HepG2 (cell line): ENCODE measurements at regions not wholly inside any gene's neighbourhood (a gene's known extent, or its start where the extent isn't known, plus 50 kb on each side); places are given as distances from the start of the nearest gene placed in this dataset.

ENCODE experiments used
- DPF2 ChIP-seq: sonication (generic); formaldehyde crosslinking; IDR thresholded peaks from 2 replicates; pipeline ENCODE4 v1.4.0; 2020; ENCODE audit warnings: mild to moderate bottlenecking, low read depth, missing genetic modification reagents, borderline replicate concordance
- FLYWCH1 ChIP-seq: sonication (generic); formaldehyde crosslinking; IDR thresholded peaks from 2 replicates; pipeline ENCODE4 v1.8.1; 2023; ENCODE audit warnings: mild to moderate bottlenecking, missing genetic modification reagents
- GATAD1 ChIP-seq: IDR thresholded peaks from 2 replicates; pipeline ENCODE4 v1.6.1; 2016; ENCODE audit warnings: missing genetic modification reagents, missing compliant biosample characterization
- IRF2 ChIP-seq: IDR thresholded peaks from 2 replicates; pipeline ENCODE4 v1.6.1; 2018; ENCODE audit warnings: missing genetic modification reagents, missing compliant biosample characterization
- KDM6A ChIP-seq: IDR thresholded peaks from 2 replicates; pipeline ENCODE4 v1.6.1; 2016; ENCODE audit warnings: low read depth
- TOPORS ChIP-seq: sonication (generic); formaldehyde crosslinking; IDR thresholded peaks from 2 replicates; pipeline ENCODE4 v1.8.0; 2023; ENCODE audit warnings: mild to moderate bottlenecking, missing genetic modification reagents
- XRCC5 ChIP-seq: fragments of 200-400 bp; formaldehyde crosslinking; optimal IDR thresholded peaks from 2 replicates; pipeline ENCODE3; 2017; ENCODE audit warnings: mild to moderate bottlenecking, low read length
- ZMYM3 ChIP-seq: sonication (generic); formaldehyde crosslinking; IDR thresholded peaks from 2 replicates; pipeline ENCODE4 v1.5.1; 2020; ENCODE audit warnings: mild to moderate bottlenecking, missing genetic modification reagents
- ZNF446 ChIP-seq: sonication (generic); formaldehyde crosslinking; IDR thresholded peaks from 2 replicates; pipeline ENCODE4 v1.5.0; 2020; ENCODE audit warnings: mild to moderate bottlenecking, missing genetic modification reagents
- TF ChIP-seq, protein P1 (sequence below): sonication (generic); formaldehyde crosslinking; IDR thresholded peaks from 2 replicates; pipeline ENCODE4 v1.4.0; 2020; ENCODE audit warnings: mild to moderate bottlenecking, missing genetic modification reagents, borderline replicate concordance
- TF ChIP-seq, protein P2 (sequence below): IDR thresholded peaks from 2 replicates; pipeline ENCODE4 v1.6.1; 2016; ENCODE audit warnings: missing biosample characterization, missing genetic modification reagents, low read depth
- TF ChIP-seq, protein P3 (sequence below): sonication (generic); formaldehyde crosslinking; IDR thresholded peaks from 2 replicates; pipeline ENCODE4 v1.4.0; 2020; ENCODE audit warnings: missing genetic modification reagents, borderline replicate concordance
- TF ChIP-seq, protein P4 (sequence below): sonication (generic); IDR thresholded peaks from 2 replicates; pipeline ENCODE4 v1.6.1; 2016; ENCODE audit warnings: low read depth, borderline replicate concordance
- TF ChIP-seq, protein P5 (sequence below): sonication (generic); formaldehyde crosslinking; IDR thresholded peaks from 2 replicates; pipeline ENCODE4 v1.4.0; 2020; ENCODE audit warnings: missing genetic modification reagents
- TF ChIP-seq, protein P6 (sequence below): IDR thresholded peaks from 2 replicates; pipeline ENCODE4 v1.6.1; 2012; ENCODE audit warnings: low read depth, low read length, improper control_type of control experiment

DNA sequence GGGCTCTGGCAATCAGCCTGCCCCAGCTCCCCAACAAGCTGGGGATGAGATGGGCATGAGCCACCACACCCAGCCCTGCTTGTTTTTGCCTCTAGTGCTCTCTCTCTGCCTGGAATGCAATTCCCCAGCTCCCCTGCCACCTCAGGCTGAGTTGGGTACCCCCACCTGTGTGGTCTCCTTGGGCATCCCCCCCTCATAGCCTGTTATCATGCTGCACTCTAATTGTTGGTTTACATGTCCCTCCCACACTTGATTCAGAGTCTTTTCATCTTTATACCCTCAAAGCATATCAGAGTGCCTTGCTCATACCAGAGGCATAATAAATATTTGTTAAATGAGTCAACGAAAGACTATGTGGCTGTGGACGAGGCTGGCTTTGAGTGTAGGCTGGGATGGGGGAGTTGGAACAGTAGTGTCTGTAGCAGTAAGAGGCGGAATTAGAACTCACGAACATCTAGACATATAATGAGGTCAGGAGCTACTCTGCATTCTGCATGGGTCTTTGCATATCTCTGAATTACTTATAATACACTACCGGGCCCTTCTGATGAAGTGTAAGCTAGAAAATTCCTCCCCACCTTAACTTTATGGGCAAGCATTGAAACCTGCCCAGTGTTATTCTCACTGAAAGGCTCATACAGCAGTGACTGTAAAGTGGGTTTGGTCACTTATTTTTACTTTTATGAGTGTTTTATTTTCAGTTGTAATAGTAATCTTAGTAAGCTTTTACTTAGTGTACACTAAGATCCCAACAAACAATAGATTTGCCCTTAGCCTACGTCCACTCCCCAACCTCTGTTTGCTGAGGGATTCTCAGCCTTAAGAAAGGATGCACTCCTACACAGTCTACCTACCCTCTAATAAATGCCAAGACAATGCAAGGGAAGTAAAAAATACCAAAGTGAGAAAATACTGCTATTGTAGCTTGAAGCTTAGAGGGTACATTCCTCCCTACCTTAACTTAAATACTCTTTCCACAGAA, 58.7 kb downstream of the EDN1 start (continued):
- TF ChIP-seq, protein P1, sequence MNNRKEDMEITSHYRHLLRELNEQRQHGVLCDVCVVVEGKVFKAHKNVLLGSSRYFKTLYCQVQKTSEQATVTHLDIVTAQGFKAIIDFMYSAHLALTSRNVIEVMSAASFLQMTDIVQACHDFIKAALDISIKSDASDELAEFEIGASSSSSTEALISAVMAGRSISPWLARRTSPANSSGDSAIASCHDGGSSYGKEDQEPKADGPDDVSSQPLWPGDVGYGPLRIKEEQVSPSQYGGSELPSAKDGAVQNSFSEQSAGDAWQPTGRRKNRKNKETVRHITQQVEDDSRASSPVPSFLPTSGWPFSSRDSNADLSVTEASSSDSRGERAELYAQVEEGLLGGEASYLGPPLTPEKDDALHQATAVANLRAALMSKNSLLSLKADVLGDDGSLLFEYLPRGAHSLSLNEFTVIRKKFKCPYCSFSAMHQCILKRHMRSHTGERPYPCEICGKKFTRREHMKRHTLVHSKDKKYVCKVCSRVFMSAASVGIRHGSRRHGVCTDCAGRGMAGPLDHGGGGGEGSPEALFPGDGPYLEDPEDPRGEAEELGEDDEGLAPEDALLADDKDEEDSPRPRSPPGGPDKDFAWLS (CRISPR knock-in tag) = no peak
- TF ChIP-seq DPF2 (CRISPR knock-in tag) (peak; percentile 93), FLYWCH1 (no peak), IRF2 (CRISPR knock-in tag) (0 out of 2 replicates have a peak, but pooled peaks have one; percentile 44), XRCC5 (peak; percentile 19), TOPORS (no peak), ZNF446 (CRISPR knock-in tag) (no peak), KDM6A (CRISPR knock-in tag) (0 out of 2 replicates have a peak, but pooled peaks have one; percentile 21), ZMYM3 (CRISPR knock-in tag) (0 out of 2 replicates have a peak, but pooled peaks have one; percentile 29), GATAD1 (CRISPR knock-in tag) (peak; percentile 46; the same call in 1 of the 2 replicates)
- TF ChIP-seq, protein P2, sequence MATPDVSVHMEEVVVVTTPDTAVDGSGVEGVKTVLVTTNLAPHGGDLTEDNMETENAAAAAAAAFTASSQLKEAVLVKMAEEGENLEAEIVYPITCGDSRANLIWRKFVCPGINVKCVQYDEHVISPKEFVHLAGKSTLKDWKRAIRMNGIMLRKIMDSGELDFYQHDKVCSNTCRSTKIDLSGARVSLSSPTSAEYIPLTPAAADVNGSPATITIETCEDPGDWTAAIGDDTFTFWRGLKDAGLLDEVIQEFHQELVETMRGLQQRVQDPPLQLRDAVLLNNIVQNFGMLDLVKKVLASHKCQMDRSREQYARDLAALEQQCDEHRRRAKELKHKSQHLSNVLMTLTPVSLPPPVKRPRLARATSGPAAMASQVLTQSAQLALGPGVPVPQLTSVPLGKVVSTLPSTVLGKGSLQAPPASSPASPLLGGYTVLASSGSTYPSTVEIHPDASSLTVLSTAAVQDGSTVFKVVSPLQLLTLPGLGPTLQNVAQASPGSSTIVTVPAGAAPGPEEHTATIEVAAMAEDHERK (CRISPR knock-in tag) = no peak
- TF ChIP-seq, protein P3, sequence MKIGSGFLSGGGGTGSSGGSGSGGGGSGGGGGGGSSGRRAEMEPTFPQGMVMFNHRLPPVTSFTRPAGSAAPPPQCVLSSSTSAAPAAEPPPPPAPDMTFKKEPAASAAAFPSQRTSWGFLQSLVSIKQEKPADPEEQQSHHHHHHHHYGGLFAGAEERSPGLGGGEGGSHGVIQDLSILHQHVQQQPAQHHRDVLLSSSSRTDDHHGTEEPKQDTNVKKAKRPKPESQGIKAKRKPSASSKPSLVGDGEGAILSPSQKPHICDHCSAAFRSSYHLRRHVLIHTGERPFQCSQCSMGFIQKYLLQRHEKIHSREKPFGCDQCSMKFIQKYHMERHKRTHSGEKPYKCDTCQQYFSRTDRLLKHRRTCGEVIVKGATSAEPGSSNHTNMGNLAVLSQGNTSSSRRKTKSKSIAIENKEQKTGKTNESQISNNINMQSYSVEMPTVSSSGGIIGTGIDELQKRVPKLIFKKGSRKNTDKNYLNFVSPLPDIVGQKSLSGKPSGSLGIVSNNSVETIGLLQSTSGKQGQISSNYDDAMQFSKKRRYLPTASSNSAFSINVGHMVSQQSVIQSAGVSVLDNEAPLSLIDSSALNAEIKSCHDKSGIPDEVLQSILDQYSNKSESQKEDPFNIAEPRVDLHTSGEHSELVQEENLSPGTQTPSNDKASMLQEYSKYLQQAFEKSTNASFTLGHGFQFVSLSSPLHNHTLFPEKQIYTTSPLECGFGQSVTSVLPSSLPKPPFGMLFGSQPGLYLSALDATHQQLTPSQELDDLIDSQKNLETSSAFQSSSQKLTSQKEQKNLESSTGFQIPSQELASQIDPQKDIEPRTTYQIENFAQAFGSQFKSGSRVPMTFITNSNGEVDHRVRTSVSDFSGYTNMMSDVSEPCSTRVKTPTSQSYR (CRISPR knock-in tag) = peak; percentile 70; the same call in 1 of the 2 replicates
- TF ChIP-seq, protein P4, sequence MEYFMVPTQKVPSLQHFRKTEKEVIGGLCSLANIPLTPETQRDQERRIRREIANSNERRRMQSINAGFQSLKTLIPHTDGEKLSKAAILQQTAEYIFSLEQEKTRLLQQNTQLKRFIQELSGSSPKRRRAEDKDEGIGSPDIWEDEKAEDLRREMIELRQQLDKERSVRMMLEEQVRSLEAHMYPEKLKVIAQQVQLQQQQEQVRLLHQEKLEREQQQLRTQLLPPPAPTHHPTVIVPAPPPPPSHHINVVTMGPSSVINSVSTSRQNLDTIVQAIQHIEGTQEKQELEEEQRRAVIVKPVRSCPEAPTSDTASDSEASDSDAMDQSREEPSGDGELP = peak; percentile 34; the same call in 1 of the 2 replicates
- TF ChIP-seq, protein P5, sequence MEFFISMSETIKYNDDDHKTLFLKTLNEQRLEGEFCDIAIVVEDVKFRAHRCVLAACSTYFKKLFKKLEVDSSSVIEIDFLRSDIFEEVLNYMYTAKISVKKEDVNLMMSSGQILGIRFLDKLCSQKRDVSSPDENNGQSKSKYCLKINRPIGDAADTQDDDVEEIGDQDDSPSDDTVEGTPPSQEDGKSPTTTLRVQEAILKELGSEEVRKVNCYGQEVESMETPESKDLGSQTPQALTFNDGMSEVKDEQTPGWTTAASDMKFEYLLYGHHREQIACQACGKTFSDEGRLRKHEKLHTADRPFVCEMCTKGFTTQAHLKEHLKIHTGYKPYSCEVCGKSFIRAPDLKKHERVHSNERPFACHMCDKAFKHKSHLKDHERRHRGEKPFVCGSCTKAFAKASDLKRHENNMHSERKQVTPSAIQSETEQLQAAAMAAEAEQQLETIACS (CRISPR knock-in tag) = no peak
- TF ChIP-seq, protein P6, sequence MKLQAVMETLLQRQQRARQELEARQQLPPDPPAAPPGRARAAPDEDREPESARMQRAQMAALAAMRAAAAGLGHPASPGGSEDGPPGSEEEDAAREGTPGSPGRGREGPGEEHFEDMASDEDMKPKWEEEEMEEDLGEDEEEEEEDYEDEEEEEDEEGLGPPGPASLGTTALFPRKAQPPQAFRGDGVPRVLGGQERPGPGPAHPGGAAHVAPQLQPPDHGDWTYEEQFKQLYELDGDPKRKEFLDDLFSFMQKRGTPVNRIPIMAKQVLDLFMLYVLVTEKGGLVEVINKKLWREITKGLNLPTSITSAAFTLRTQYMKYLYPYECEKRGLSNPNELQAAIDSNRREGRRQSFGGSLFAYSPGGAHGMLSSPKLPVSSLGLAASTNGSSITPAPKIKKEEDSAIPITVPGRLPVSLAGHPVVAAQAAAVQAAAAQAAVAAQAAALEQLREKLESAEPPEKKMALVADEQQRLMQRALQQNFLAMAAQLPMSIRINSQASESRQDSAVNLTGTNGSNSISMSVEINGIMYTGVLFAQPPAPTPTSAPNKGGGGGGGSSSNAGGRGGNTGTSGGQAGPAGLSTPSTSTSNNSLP = peak; percentile 96
